GM19239 (cell line): ENCODE measurements at regions not wholly inside any gene's neighbourhood (a gene's known extent, or its start where the extent isn't known, plus 50 kb on each side); places are given as distances from the start of the nearest gene placed in this dataset.

Source experiments
- DNase-seq: peaks from one replicate; pipeline ENCODE4 v3.0.0; 2011; ENCODE audit warnings: low spot score; ENCODE audit not compliant: insufficient read length
- FAIRE-seq: peaks from 2 replicates; lab custom pipeline; 2011; peaks lifted over from hg19 to GRCh38; lab: Jason Lieb, UNC

- FAIRE-seq (no peak), DNase-seq (no peak)
Observed at GRCh38 chr1:81149649-81150325, 650.9 kb upstream of the ADGRL2 start.

DNA sequence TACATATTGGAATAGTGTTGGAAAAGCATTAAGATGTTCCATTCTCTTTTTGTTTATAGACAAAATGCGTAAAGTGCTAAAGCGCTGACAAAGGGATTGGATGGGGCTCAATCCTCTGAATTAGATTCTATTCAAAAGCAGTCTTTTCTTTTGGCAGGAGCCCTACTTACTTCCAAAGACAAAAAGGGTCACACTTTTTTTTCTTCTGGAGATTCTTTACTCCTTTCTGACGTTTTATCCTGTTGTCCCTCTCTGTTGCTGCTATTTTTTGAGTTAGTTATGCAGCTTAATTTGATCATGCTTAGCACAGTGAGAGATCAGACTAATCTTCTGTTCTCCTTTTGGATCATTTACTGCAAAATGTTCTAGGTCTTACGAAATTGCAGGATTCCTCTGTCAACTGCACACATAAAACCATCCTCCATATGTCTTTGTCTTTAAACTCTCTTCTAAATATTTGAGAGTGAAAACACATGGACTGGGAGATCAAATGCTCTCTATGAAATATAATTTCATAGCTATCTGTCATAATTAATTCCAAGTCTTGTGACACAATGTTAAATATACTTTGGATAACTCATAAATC lies 656.4 kb upstream of the ADGRL2 start:
- no peak for FAIRE-seq
- DNase-seq = no peak

DNA sequence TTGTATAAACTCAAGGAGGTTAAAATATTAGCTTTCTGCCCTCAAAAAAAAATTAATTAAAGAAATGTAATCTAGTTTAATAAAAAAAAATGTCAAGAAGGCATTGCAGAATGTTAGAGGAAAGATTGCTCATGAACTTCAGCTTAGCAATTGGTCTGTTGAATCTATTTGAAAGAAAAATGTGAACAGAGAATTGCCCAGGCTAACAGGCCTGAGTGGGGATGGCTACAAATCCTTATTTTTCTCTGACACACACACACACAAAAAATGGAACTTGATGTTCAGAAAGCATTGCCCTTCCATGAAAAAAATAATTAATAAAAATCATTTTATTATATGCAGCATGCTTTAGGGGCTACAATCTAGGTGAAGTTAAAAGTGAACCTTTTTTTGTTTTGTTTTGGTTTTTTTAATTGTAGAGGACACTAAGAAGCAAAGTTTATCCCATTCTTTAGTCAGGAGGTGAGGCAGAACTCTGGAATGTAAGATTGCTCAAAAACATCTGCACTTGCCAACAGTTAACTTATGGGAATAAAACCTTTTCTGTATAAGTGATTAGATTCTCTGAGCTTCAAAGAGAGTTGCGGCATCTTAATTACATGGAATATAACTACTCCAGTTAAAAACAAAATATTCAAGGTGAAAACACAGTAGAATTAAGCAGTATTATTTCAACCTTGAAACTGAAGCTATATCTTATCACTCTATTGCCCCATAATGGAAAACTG lies 658.5 kb upstream of the ADGRL2 start:
- FAIRE-seq (no peak), DNase-seq (no peak)

DNA sequence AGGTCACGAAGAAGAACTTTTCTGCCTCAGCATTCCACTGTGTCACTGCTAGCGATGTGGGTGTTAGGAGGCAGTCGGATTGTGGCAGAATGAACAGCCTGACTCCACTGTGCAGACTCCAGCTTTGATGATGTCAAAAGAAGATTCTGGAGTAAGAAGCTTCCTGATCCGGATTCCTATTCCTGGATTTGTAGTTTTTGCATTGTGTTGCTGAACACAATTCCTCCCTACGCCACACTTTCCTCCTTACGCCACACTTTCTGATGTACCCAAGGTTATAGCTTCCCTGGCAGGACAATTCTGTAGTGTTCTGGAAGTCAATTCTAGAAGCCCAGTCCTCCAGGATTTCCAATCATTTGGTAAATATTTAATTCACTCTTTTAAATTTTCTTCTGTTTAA lies 665.2 kb upstream of the ADGRL2 start:
- FAIRE-seq (no peak), DNase-seq (no peak)

GRCh38 chr1:81129776-81130175 lies 671.0 kb upstream of the ADGRL2 start:
- no peak for DNase-seq
- no peak for FAIRE-seq

GRCh38 chr1:81129366-81129765 lies 671.4 kb upstream of the ADGRL2 start:
- FAIRE-seq (no peak), DNase-seq (no peak)

DNA sequence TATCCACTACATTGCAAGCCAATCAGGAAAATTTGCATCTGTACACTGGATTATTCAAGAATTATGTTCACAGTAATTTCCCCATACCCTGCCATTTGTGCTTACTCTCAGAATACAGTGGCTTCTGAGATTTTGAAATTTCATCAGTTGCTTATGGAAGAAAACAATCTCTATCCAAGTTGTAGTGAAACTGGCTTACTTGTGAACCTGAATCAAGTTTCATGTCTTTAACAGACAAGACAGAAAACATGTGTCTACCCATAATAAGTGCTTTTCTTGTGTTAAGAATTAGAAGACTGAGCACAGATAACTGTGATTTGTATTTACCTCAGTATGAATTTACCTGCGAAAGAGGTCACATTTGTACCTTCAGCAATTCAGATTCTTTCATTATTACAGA lies 672.7 kb upstream of the ADGRL2 start:
- FAIRE-seq (no peak), DNase-seq (no peak)

DNA sequence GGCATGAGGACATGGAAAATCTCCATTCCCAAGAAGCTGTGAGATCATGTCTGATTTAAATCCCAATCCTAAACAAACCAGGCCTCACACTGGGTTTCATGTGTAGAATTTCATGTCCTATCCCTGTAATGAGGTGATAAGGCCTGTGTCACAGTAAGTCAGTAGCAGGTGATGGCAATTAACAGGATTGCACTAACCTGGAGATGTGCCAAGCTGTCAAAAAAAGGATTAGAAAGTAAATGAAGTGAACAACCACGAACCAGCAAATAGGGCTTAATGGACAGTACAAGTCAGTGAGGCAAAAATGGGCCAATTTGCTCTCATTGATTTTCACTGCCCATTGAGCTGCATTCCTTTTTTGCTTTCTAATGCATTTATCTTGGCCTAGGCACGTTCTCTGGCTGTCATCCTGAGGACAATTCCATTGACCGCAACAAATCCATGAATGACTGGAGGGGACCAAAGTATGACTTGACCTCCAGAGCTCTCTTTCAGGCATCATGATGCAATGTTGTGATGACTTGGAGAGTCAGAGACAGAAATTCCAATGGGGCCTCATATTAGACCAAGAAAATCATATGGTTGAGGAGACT lies 673.6 kb upstream of the ADGRL2 start:
- DNase-seq (no peak), FAIRE-seq (no peak)

- FAIRE-seq = no peak
- DNase-seq = no peak
Observed at GRCh38 chr1:81125672-81126071, 675.1 kb upstream of the ADGRL2 start.

DNA sequence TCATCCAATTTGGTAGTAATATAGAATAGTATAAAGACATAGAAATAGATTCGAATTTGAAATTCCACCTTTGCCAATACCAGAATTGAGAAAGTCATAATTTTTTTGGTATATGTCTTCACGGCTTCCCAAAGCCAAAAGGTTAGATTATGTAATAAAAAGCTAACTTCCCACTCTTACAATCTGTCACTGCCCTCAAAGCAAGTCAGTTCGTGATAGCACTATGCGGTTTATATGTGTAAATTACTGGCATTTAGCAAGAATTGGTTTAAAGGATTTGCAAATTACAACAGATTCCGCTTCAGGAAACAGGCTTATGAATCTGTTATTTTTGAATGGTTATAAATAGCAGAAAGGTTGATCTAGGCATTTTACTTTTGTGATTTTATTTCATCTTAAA lies 679.4 kb upstream of the ADGRL2 start:
- FAIRE-seq (no peak), DNase-seq (no peak)

DNA sequence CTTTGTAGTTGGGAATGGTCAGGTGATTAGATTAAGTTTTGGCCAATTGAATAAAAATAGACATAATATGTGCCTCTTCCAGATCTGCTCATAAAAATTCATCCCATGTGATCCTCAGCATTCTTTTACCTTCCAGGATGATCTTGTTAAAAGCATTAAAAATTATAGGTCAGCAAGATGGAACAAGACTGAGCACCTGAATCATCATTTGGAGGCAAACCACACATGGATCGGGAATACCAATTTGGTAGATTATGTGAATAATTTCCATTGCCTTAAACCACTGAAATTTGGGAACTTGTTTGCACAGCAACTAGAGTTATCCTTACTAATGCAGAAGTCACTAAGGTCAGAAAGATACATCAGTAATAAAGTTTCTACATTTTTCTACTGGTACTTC lies 681.4 kb upstream of the ADGRL2 start:
- FAIRE-seq (no peak), DNase-seq (no peak)

DNA sequence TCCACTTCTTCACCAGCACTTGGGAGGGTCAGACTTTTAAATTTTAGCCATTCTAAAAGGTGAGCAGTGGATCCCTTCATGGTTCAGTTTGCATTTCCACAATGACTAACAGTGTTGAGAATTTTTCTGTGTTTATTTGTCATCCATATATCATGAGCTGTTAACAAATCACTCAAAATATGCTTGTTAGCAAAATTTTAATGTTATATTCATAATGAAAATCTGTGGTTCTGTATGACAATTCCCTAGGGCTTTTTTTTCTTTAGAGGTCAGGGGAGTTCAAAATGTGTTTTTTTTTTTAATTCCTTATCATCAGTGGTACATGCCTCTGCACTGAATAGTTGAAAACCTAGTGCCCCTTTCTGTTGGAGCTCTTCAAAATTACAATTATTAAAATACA lies 682.2 kb upstream of the ADGRL2 start:
- DNase-seq (no peak), FAIRE-seq (no peak)

- DNase-seq (no peak), FAIRE-seq (no peak)
Observed at GRCh38 chr1:81115422-81115821, 685.3 kb upstream of the ADGRL2 start.

DNA sequence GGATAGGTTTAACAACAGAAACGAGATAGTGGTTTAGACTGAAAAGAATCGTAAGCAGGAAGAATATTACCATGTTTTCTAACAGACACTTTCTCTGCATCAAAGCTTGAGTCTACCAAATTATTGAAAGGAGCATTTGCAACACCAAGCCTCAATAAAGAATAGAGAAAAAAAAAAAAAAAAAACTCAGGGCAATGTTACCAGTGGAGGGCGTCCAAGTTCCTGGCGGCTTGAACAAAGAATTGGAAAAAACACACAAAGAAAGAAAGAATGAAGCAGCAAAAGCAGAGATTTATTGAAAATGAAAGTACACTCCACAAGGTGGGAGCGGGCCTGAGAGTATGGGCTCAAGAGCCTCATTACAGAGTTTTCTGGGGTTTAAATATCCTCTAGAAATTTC lies 686.5 kb upstream of the ADGRL2 start:
- no peak for DNase-seq
- no peak for FAIRE-seq

GRCh38 chr1:81113688-81114087 lies 687.0 kb upstream of the ADGRL2 start:
- DNase-seq (no peak), FAIRE-seq (no peak)

DNA sequence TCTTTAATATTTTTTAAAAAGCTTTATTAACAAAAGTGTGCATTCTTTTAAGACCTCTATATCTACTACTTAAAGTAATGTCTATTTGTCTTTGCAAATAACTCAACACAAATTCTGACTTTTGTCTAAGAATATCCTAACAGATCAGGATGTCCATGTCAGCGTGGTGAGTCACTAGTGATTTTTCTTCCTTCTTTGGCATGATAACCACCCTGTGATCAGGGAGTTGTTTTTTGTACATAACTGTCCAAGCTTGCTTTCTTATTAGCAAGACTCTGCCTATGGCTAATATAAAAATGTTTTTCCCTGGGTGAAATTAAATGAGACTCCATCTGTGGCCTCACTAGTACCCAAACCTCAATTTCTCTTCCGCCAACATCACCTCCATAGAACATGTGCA lies 688.9 kb upstream of the ADGRL2 start:
- no peak for FAIRE-seq
- no peak for DNase-seq

DNA sequence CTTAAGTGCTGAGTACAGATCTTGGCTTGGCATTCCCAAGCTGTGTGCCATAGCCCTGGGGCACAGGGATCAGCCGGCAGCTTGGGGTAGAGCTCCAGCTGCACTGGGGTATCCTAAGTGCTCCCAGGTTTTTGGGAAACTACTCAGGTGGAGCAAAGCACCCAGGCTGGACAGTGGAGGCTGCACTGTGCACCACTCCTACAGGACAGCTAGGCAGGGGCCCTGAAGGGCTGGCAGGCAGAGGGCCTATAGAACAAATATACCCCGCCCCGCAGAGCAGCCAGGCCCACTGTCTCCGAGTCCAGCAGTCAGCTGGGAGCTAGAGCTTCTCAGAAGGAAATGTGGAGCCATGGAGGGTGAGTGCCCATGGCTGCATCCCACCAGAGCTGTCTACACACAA lies 691.7 kb upstream of the ADGRL2 start:
- FAIRE-seq (no peak), DNase-seq (no peak)

DNA sequence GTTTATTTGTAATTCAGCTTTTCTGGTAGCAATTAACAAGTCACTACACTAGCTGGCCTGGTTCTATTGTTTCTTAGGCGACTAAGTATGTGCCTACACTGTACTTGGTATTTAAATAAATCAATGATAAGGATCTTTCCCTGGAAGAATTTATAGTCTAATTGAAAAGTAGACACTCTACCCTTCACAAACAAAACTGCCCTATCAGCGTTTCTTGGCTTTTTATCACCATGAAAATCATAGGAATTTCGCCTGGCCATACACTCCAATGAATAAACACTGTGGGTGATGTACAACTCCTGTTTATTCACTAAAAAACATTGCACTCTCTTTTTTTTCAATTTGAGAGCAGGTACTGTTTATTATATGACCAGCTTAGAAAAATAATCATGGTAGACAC lies 702.9 kb upstream of the ADGRL2 start:
- FAIRE-seq (no peak), DNase-seq (no peak)

- DNase-seq (no peak), FAIRE-seq (no peak)
Observed at GRCh38 chr1:81073580-81073979, 727.2 kb upstream of the ADGRL2 start.

DNA sequence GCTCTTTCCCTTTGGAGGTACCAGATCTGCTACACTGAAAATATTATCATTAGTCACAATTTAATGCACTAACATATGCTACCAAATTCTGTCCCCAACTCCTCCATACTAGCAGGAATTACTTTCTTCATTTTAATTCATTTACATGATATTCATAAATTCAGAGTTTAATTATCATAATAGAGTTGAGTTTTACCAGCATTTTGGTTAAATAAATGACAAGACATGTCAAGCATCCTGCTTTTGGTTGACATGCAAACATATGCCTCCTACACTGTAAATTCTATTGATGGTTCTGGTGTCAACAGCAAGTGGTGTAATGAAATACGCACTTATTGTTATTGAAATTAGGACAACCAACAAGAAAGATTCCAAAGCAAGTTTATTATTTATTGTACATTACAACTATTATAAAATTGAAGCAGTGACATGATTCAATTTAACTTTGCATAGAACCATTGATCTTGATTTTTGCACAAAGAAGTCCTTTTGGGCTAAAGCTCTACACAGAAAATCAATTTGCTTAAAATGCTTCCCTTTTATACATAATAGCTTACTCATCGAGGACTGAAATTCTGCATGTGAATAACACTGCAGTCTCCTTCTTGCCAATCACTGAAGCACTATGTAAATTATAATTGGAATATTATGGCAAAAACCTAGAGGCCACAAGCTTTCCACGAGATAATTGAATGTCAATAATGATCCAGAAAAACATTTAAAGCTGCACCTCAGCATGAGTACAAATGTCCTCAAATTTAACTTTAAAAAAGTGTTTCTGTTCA lies 728.6 kb upstream of the ADGRL2 start:
- DNase-seq (no peak), FAIRE-seq (no peak)
